GM10266 (cell line): ENCODE measurements at regions not wholly inside any gene's neighbourhood (a gene's known extent, or its start where the extent isn't known, plus 50 kb on each side); places are given as distances from the start of the nearest gene placed in this dataset.

ENCODE experiments used
- DNase-seq: peaks from one replicate; pipeline ENCODE4 v3.0.0; 2012; ENCODE audit errors: extremely low spot score
- TF ChIP-seq, protein P1 (sequence below): IDR thresholded peaks from 2 replicates; pipeline ENCODE4 v1.5.1; 2012; ENCODE audit warnings: mild to moderate bottlenecking, low read depth; ENCODE audit not compliant: control insufficient read depth, insufficient read depth; ENCODE audit errors: missing control alignments

DNA sequence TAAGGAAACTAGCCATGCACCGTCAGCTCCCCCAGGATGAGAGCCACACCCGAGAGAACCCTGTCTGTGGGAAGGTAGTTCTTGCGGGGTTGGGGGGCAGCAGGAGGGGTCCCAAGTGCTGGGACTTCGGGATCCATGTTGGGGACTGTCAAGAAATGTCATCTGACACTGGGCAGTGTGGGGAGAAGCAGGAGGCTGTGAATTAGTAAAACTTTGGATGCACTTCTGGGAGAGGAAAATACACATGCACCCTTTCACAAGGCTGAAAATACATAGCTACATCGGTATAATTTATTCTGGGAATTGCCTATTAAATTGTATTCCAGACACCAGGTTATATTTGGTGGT is 109.6 kb upstream of the RPS23 start:
- no peak for DNase-seq

DNA sequence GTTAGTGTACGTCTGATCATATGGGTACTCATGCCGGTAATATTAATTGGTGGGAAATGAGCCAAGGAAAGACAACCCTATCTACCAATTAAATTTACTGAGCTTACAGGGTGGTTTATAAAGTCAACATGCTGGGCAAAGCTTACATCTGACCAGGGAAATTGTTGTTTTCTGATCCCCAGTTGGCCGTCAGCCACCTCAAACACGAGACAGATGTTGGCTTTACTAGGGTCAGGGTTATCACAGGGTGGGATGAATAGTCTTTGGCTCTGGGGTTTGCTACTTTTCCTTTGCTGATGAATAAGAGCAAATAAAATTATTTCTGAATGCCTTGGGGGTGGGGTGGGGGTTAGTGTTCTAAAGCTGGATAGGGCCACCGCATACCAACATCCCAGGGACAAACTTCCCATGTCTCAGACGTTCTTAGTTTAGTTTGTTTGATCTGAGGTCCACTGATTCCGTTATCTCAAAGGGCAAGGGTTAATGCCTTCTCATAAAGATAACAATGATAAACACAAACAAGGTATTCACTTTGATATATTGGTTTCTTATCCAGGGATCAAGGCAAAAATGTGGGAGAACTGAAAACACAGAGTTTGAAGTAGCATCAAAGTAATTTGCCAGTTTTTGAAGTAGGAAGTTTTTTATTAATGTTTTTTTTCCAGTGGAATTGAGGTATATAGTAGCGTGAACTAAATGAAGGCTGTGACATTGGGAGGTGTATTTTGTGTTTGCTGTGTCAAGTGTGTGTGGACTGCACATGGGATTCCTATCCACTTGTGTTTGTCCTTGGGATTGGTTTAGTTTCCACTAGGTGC is 109.1 kb upstream of the RPS23 start:
- DNase-seq, result no peak
- TF ChIP-seq, protein P1, sequence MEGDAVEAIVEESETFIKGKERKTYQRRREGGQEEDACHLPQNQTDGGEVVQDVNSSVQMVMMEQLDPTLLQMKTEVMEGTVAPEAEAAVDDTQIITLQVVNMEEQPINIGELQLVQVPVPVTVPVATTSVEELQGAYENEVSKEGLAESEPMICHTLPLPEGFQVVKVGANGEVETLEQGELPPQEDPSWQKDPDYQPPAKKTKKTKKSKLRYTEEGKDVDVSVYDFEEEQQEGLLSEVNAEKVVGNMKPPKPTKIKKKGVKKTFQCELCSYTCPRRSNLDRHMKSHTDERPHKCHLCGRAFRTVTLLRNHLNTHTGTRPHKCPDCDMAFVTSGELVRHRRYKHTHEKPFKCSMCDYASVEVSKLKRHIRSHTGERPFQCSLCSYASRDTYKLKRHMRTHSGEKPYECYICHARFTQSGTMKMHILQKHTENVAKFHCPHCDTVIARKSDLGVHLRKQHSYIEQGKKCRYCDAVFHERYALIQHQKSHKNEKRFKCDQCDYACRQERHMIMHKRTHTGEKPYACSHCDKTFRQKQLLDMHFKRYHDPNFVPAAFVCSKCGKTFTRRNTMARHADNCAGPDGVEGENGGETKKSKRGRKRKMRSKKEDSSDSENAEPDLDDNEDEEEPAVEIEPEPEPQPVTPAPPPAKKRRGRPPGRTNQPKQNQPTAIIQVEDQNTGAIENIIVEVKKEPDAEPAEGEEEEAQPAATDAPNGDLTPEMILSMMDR, result no peak

More for the DNA sequence above, 109.6 kb upstream of the RPS23 start:
- TF ChIP-seq, protein P1, result no peak

DNA sequence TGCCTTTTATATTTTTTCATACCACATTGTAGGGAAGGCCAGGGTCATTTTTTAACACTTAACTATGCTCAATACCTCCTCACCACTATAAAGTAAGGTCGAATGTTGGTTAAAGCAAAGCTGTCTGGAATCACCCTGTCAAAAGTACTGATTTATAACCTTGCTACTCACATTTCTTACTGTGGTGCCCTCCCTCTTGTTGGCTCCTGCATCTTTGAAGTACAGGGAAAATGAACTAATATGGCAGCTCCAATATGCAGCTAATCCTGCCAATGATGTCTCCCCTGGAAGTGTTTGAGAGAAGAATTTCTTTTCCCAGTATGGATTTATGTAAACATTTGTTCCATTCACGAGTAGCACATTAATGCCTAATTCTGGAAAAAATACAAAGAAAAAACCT is 108.4 kb upstream of the RPS23 start:
- no peak for DNase-seq
- TF ChIP-seq, protein P1, result no peak

DNA sequence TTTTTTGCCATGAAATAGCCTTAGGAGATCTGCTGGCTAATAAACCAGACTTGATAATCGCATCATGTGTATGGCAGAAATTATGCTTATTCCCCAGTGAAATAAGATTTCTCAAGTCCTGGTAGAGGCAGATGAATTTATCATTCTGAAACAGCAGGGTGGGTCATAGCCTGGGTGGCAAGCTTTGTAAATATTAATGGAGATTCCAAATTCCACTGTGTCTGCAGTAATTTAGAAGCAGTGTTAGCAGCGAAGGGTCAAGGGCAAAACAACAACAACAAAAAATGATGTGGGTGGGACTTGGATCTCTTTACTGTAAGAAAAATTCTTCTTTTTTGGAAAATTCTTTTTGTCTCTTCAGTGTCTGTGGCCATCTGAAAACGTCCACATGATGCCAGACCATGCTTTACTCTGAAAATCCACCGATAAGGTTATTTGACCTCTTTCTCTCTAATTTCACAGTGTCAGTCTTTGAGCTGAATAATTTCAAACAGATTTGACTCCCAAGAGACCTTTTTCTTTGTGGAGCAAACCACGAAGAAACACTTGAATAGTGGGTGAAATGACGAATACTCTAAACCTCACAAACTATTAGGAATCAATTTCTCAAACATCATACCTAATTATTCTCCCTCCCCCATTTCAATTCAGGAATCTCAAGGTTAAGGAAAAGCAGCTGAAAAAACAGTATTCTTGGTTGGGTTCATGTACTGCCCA is 106.0 kb upstream of the RPS23 start:
- TF ChIP-seq, protein P1, result no peak
- no peak for DNase-seq

DNA sequence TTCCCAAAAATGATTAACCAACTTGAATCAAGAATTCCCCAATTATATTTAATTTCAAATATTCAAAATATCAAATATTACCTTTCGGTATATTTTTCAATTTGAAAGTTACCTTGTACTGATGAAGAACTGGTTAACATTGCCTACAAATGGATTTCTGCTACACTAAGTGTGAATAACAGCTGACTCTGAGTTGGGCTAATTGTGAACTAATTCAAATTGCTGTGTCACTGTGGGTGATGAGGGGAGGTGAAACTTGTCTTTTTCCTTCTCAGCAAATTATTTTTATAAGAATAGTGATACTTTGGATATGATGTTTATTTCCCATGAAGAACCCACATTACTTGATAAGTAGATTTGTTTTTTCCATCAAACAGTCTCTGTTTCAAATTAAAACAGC is 103.4 kb upstream of the RPS23 start:
- no peak for DNase-seq
- TF ChIP-seq, protein P1, result no peak

DNA sequence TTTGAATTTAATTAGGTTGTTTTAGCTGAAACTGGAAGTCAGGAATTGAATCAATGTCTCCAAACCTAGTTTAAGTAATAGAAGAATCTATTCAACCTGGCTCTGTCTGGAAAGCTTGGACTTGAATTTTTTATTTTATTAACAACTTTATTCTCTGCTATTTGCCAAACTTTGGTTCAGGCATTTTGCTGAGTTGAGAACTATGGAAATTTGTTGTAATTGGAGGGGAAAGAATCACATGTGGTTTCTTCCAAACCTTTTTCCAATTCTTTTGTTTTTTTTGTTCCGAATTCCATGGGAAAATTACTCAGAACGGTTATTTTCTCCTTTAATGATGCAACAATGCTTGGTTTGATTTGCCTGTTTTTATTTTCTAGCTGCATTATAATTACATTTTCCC is 98.2 kb upstream of the RPS23 start:
- TF ChIP-seq, protein P1, result no peak
- no peak for DNase-seq

DNA sequence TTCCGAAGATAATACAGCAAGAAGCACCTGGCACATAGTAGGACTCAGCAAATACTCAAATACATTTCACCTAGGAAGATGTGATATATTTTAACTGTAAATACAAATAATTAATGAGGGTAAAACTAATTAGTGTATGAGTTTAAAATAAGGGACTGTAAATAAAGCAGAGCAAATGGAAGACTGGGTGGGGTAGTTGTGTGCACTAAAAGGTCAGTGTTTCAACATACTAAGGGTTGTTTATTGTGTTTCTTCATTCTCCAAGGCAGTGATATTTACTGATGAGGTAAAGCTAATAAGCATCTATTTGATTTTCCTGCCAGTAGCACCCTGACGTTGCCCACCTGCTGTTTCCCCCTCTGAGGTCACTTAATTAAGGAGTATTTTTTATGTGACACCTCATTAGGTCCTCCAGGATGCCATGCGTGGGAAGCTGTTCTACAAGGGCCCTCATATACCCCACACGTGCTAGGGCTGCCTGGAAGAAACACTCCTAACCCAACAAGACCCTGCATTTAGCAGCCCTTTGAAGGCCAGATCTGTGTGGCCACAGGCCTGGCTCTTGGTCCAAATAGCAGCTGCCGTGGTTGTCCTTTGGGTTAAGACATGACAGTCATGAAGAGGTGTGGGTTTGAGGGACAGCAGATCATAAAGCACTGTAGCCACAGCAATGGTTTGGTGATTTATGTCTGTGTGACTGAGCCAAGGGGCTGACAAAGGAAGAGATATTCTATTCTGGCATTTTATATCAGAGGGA is 97.5 kb upstream of the RPS23 start:
- no peak for DNase-seq
- TF ChIP-seq, protein P1, result no peak
